ENCODE measurements at regions not wholly inside any gene's neighbourhood (a gene's known extent, or its start where the extent isn't known, plus 50 kb on each side); places are given as distances from the start of the nearest gene placed in this dataset.

DNA sequence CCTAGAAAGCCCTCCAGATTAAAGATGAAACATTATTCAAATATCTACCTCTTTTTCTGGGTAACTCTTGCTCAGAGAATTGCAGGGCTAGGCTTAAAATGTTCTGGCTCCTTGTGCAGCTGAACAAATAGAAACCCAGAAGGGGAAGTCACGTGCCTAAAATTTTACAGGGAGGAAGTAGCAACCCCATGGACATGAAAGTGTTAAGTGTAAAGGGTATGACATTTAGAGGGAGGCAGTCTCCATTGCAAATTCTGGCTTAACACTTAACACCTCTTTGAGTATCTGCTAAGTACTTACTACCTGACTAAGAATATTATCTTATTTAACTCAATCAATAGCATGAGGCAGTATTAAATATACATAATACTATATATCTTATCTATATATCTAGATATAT lies 376.1 kb upstream of the ERCC4 start:
- Histone ChIP-seq H3K9ac (ENCODE audit: low read depth, low read length) (no peak overlapping the region), H3K4me3 (ENCODE audit: low read depth in 1 of 2, low read length in 2 of 2) (no peak overlapping the region), H3K9me3 (ENCODE audit: insufficient read depth, low read length, severe bottlenecking) (no peaks in the 10 kb centered on the region), H3K36me3 (ENCODE audit: insufficient read depth, low read length) (no peaks in the 10 kb centered on the region), H2AFZ (ENCODE audit: low read depth, low read length) (no peak overlapping the region), H3K79me2 (ENCODE audit: insufficient read depth, low read length) (no peaks in the 10 kb centered on the region), H3K27ac (ENCODE audit: low read length) (no peak overlapping the region), H3K4me2 (ENCODE audit: insufficient read depth, low read length) (no peak overlapping the region), H4K20me1 (ENCODE audit: insufficient read depth, low read length) (no peaks in the 10 kb centered on the region), H3K27me3 (ENCODE audit: insufficient read depth, low read length, poor library complexity) (no peaks in the 10 kb centered on the region), H3K4me1 (ENCODE audit: insufficient read depth, low read length) (no peaks in the 10 kb centered on the region)
- ATAC-seq (ENCODE audit: insufficient read depth, low read depth) (no peak), DNase-seq (no peak)
- TF ChIP-seq, protein P1, sequence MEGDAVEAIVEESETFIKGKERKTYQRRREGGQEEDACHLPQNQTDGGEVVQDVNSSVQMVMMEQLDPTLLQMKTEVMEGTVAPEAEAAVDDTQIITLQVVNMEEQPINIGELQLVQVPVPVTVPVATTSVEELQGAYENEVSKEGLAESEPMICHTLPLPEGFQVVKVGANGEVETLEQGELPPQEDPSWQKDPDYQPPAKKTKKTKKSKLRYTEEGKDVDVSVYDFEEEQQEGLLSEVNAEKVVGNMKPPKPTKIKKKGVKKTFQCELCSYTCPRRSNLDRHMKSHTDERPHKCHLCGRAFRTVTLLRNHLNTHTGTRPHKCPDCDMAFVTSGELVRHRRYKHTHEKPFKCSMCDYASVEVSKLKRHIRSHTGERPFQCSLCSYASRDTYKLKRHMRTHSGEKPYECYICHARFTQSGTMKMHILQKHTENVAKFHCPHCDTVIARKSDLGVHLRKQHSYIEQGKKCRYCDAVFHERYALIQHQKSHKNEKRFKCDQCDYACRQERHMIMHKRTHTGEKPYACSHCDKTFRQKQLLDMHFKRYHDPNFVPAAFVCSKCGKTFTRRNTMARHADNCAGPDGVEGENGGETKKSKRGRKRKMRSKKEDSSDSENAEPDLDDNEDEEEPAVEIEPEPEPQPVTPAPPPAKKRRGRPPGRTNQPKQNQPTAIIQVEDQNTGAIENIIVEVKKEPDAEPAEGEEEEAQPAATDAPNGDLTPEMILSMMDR (IDR thresholded peaks at IDR 0.05; ENCODE audit: borderline replicate concordance, extremely low read depth, low read length, poor library complexity, severe bottlenecking) = no peak
- no peak for TF ChIP-seq EZH2 (IDR thresholded peaks at IDR 0.05; ENCODE audit: borderline replicate concordance, low read depth, low read length, severe bottlenecking)

DNA sequence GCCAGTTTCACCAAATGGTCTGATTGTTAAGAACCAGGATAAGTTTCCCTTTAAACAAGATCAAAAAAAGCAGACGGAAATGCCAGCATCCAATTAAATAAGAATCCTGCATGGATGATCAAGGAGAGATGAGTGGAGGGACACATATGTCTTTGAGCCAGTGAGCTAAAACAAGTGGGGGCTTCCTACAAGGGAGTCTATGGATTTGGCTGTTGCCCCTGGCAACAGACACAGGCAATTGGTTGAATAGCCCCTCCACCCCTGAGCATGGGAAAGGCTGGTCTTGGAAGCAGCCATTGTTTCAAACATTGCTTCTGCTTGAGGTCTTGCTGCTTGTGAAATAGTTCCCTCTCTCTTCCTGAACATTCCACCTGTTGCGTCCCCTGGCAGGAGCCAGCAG lies 374.7 kb upstream of the ERCC4 start:
- no peaks in the 10 kb centered on the region for H3K9me3 ChIP-seq (ENCODE audit: insufficient read depth, low read length, severe bottlenecking)
- DNase-seq (no peak), ATAC-seq (ENCODE audit: insufficient read depth, low read depth) (no peak)
- H3K36me3 ChIP-seq (ENCODE audit: insufficient read depth, low read length) = no peaks in the 10 kb centered on the region
- no peaks in the 10 kb centered on the region for H3K79me2 ChIP-seq (ENCODE audit: insufficient read depth, low read length)
- H3K9ac ChIP-seq (ENCODE audit: low read depth, low read length) = no peak overlapping the region
- no peaks in the 10 kb centered on the region for H4K20me1 ChIP-seq (ENCODE audit: insufficient read depth, low read length)
- no peak for TF ChIP-seq EZH2 (IDR thresholded peaks at IDR 0.05; ENCODE audit: borderline replicate concordance, low read depth, low read length, severe bottlenecking)
- TF ChIP-seq, protein P1 (IDR thresholded peaks at IDR 0.05; ENCODE audit: borderline replicate concordance, extremely low read depth, low read length, poor library complexity, severe bottlenecking) = no peak
- no peak overlapping the region for H3K4me2 ChIP-seq (ENCODE audit: insufficient read depth, low read length)
- no peaks in the 10 kb centered on the region for H3K27me3 ChIP-seq (ENCODE audit: insufficient read depth, low read length, poor library complexity)
- H3K27ac ChIP-seq (ENCODE audit: low read length) = no peak overlapping the region
- no peak overlapping the region for H3K4me3 ChIP-seq (ENCODE audit: low read depth in 1 of 2, low read length in 2 of 2)
- H2AFZ ChIP-seq (ENCODE audit: low read depth, low read length) = no peak overlapping the region
- no peaks in the 10 kb centered on the region for H3K4me1 ChIP-seq (ENCODE audit: insufficient read depth, low read length)

DNA sequence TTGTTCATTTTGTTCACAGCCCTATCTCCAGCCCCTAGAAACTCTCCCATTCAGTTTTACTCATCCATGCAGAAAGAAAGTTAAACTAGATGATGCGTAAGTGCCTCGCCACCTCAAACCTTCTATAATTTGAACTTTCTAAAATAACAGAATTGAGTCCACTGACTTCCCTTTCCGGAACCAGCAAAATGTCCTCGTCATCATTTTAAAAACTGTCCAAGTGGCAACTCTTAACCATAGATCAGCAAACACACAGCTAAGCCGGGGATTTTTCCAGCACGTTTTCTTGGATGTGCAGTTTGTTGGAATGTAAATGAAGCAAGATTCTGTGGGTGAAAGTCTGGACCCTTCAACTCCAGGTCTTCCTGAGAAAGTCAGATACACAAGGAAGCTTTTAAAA lies 369.7 kb upstream of the ERCC4 start:
- no peaks in the 10 kb centered on the region for H3K27me3 ChIP-seq (ENCODE audit: insufficient read depth, low read length, poor library complexity)
- ATAC-seq (ENCODE audit: insufficient read depth, low read depth) = no peak
- TF ChIP-seq EZH2 (IDR thresholded peaks at IDR 0.05; ENCODE audit: borderline replicate concordance, low read depth, low read length, severe bottlenecking) = no peak
- TF ChIP-seq, protein P1 (IDR thresholded peaks at IDR 0.05; ENCODE audit: borderline replicate concordance, extremely low read depth, low read length, poor library complexity, severe bottlenecking) = no peak

More for the DNA sequence above, 369.7 kb upstream of the ERCC4 start:
- no peak overlapping the region for H3K4me2 ChIP-seq (ENCODE audit: insufficient read depth, low read length)
- H3K79me2 ChIP-seq (ENCODE audit: insufficient read depth, low read length) = no peaks in the 10 kb centered on the region
- no peak overlapping the region for H3K9ac ChIP-seq (ENCODE audit: low read depth, low read length)
- H3K9me3 ChIP-seq (ENCODE audit: insufficient read depth, low read length, severe bottlenecking) = no peaks in the 10 kb centered on the region
- H4K20me1 ChIP-seq (ENCODE audit: insufficient read depth, low read length) = no peaks in the 10 kb centered on the region
- DNase-seq = no peak
- H3K36me3 ChIP-seq (ENCODE audit: insufficient read depth, low read length) = no peaks in the 10 kb centered on the region
- H3K4me1 ChIP-seq (ENCODE audit: insufficient read depth, low read length) = no peaks in the 10 kb centered on the region
- no peak overlapping the region for H2AFZ ChIP-seq (ENCODE audit: low read depth, low read length)
- no peak overlapping the region for H3K27ac ChIP-seq (ENCODE audit: low read length)
- H3K4me3 ChIP-seq (ENCODE audit: low read depth in 1 of 2, low read length in 2 of 2) = no peak overlapping the region
